OCI-LY1 (cell line): ENCODE measurements at regions not wholly inside any gene's neighbourhood (a gene's known extent, or its start where the extent isn't known, plus 50 kb on each side); places are given as distances from the start of the nearest gene placed in this dataset.
"Not testable (repeated sequence)": the region's sequence is repeated elsewhere in the genome, so short reads cannot be mapped to it uniquely, and the experiment has no call there.

Experiments
- H2AFZ ChIP-seq: fragments of 200-600 bp; sonication (generic), shearing (Covaris generic); 2 replicates; pipeline ENCODE4 v1.6.0; 2014; ENCODE audit warnings: antibody characterized with exemption, mild to moderate bottlenecking, low read length
- H3F3A ChIP-seq: fragments of 200-600 bp; sonication (generic), shearing (Covaris generic); 2 replicates; pipeline ENCODE4 v1.6.0; 2014; ENCODE audit warnings: mild to moderate bottlenecking, antibody characterized with exemption, low read length, moderate library complexity; ENCODE audit not compliant: insufficient read depth
- H3K27ac ChIP-seq: fragments of 200-600 bp; sonication (generic); 2 replicates; pipeline ENCODE4 v1.5.1; 2014; ENCODE audit warnings: low read length, mixed run types, mild to moderate bottlenecking, low read depth; ENCODE audit not compliant: poor library complexity, severe bottlenecking
- H3K27me3 ChIP-seq: fragments of 200-600 bp; sonication (generic); 2 replicates; pipeline ENCODE4 v1.6.0; 2014; ENCODE audit warnings: antibody characterized with exemption, mild to moderate bottlenecking, low read length, moderate library complexity; ENCODE audit not compliant: insufficient read depth
- H3K36me3 ChIP-seq: fragments of 200-600 bp; sonication (generic); 2 replicates; pipeline ENCODE4 v1.6.1; 2014; ENCODE audit warnings: mild to moderate bottlenecking, antibody characterized with exemption, low read length, moderate library complexity, mixed read lengths; ENCODE audit not compliant: insufficient read depth
- H3K4me1 ChIP-seq: fragments of 200-600 bp; sonication (generic); 2 replicates; pipeline ENCODE4 v1.5.1; 2014; ENCODE audit warnings: mild to moderate bottlenecking, low read length, moderate library complexity; ENCODE audit not compliant: insufficient read depth, severe bottlenecking
- H3K4me2 ChIP-seq: fragments of 200-600 bp; sonication (generic), shearing (Covaris generic); 2 replicates; pipeline ENCODE4 v1.6.1; 2014; ENCODE audit warnings: low read length
- H3K4me3 ChIP-seq: fragments of 200-600 bp; sonication (generic); 2 replicates; pipeline ENCODE4 v1.5.1; 2014; ENCODE audit warnings: low read length, low read depth, mild to moderate bottlenecking, mixed read lengths; ENCODE audit not compliant: poor library complexity, severe bottlenecking
- H3K79me2 ChIP-seq: fragments of 200-600 bp; shearing (Covaris generic); 2 replicates; pipeline ENCODE4 v1.6.1; 2016; ENCODE audit warnings: mixed run types, low read length, mixed read lengths; ENCODE audit not compliant: insufficient read depth
- H3K9ac ChIP-seq: fragments of 200-600 bp; sonication (generic), shearing (Covaris generic); 2 replicates; pipeline ENCODE4 v1.6.1; 2014; ENCODE audit warnings: mild to moderate bottlenecking, low read length, mixed read lengths
- H3K9me2 ChIP-seq: fragments of 200-600 bp; sonication (generic), shearing (Covaris generic); 2 replicates; pipeline ENCODE4 v1.6.1; 2014; ENCODE audit warnings: low read depth, mild to moderate bottlenecking, low read length, mixed read lengths
- H3K9me3 ChIP-seq: fragments of 200-600 bp; shearing (Covaris generic); 2 replicates; pipeline ENCODE4 v1.6.1; 2014; ENCODE audit warnings: low read length, mixed read lengths
- H4K20me1 ChIP-seq: fragments of 200-600 bp; sonication (generic), shearing (Covaris generic); 2 replicates; pipeline ENCODE4 v1.6.0; 2016; ENCODE audit warnings: mild to moderate bottlenecking, low read length; ENCODE audit not compliant: insufficient read depth
- EZH2 ChIP-seq: fragments of 200-600 bp; sonication (generic), shearing (Covaris generic); IDR thresholded peaks from 2 replicates; pipeline ENCODE4 v1.8.0; 2017; ENCODE audit warnings: borderline replicate concordance, mixed run types, mild to moderate bottlenecking, antibody characterized with exemption, low read length, moderate library complexity, mixed read lengths
- TF ChIP-seq, protein P1 (sequence below): fragments of 200-600 bp; sonication (generic), shearing (Covaris generic); IDR thresholded peaks from 2 replicates; pipeline ENCODE4 v1.5.1; 2017; ENCODE audit warnings: mild to moderate bottlenecking, antibody characterized with exemption, low read length, moderate library complexity, mixed read lengths

DNA sequence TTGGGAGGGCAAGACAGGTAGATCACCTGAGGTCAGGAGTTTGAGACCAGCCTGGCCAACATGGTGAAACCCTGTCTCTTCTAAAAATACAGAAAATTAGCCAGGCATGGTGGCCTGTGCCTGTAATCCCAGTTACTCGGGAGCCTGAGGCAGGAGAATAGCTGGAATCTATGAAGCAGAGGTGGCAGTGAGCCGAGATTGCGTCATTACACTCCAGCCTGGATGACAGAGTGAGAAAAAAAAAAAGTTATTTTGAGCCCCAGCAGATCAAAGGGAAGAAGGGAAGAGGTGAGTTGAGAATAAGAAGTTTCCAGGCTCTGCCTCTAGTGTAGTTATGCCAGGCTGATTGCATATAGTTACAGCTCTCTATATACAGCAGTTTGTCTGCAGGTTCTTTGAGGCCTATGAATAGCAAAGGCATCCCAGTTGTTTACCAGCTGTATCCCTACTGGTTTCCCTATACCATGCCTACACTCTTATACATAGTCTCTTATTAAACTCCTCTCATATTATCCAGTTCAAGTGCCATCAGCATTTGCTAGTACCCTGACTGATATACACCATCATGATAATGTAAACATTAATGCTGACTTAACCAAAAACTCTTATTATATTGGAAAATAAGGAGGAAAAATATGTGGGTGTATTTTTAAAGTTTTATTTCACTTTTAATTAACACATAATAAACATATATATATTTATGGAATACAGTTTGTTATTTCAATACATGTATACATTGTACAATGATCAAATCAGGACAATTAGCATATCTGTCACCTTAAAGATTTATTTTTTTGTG lies 823.6 kb upstream of the ADGRB3 start:
- H3K4me1 ChIP-seq: no peaks in the 10 kb centered on the region
- H2AFZ ChIP-seq: no peak overlapping the region
- H3K9ac ChIP-seq: no peak overlapping the region

DNA sequence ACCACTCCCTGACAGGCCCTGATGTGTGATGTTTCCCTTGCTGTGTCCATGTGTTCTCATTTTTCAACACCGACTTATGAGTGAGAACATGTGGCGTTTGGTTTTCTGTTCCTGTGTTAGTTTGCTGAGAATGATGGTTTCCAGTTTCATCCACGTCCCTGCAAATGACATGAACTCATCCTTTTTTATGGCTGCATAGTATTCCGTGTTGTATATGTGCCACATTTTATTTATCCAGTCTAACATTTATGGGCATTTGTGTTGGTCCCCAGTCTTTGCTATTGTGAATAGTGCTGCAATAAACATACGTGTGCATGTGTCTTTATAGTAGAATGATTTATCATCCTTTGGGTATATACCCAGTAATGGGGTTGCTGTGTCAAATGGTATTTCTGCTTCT lies 830.3 kb upstream of the ADGRB3 start:
- H2AFZ ChIP-seq, H3F3A ChIP-seq, H3K4me2 ChIP-seq, H3K4me3 ChIP-seq, H3K9me3 ChIP-seq, H3K9ac ChIP-seq, H3K79me2 ChIP-seq, H3K9me2 ChIP-seq, H3K27ac ChIP-seq, H3K36me3 ChIP-seq, H4K20me1 ChIP-seq, H3K4me1 ChIP-seq, H3K27me3 ChIP-seq: not testable (repeated sequence)

More for the DNA sequence above, 823.6 kb upstream of the ADGRB3 start:
- H3K27me3 ChIP-seq: no peaks in the 10 kb centered on the region
- no peaks in the 10 kb centered on the region for H3K36me3 ChIP-seq
- no peak for TF ChIP-seq EZH2
- TF ChIP-seq, protein P1, sequence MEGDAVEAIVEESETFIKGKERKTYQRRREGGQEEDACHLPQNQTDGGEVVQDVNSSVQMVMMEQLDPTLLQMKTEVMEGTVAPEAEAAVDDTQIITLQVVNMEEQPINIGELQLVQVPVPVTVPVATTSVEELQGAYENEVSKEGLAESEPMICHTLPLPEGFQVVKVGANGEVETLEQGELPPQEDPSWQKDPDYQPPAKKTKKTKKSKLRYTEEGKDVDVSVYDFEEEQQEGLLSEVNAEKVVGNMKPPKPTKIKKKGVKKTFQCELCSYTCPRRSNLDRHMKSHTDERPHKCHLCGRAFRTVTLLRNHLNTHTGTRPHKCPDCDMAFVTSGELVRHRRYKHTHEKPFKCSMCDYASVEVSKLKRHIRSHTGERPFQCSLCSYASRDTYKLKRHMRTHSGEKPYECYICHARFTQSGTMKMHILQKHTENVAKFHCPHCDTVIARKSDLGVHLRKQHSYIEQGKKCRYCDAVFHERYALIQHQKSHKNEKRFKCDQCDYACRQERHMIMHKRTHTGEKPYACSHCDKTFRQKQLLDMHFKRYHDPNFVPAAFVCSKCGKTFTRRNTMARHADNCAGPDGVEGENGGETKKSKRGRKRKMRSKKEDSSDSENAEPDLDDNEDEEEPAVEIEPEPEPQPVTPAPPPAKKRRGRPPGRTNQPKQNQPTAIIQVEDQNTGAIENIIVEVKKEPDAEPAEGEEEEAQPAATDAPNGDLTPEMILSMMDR: no peak
- H3F3A ChIP-seq: no peaks in the 10 kb centered on the region
- peaks cover 9% of the 10 kb centered on the region for H3K9me3 ChIP-seq
- no peaks in the 10 kb centered on the region for H3K79me2 ChIP-seq
- no peak overlapping the region for H3K27ac ChIP-seq
- H3K4me3 ChIP-seq: no peak overlapping the region
- no peaks in the 10 kb centered on the region for H4K20me1 ChIP-seq
- H3K4me2 ChIP-seq: no peak overlapping the region
- H3K9me2 ChIP-seq: no peaks in the 10 kb centered on the region

DNA sequence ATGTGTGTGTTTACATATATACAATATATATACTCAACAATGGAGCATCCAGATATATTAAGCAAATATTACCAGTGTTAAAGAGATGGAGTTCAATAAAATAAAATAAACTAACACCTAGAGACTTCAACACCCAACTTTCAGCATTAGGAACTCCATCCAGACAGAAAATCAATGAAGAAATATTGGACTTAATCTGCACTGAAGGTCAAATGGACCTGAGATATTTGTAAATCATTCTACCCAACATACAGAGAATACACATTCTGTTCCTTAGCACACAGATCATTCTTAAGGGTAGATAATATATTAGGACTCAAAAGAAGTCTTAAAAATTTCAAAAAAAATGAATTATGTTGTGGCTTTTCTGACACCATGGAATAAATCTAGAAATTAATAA lies 832.3 kb upstream of the ADGRB3 start:
- no peaks in the 10 kb centered on the region for H3K9me3 ChIP-seq
- no peaks in the 10 kb centered on the region for H3K4me1 ChIP-seq
- no peak overlapping the region for H2AFZ ChIP-seq
- H3K27me3 ChIP-seq: no peaks in the 10 kb centered on the region
- H3K9ac ChIP-seq: no peak overlapping the region
- H3K4me2 ChIP-seq: no peak overlapping the region
- no peaks in the 10 kb centered on the region for H3K36me3 ChIP-seq
- H3K4me3 ChIP-seq: no peak overlapping the region
- H4K20me1 ChIP-seq: no peaks in the 10 kb centered on the region
- TF ChIP-seq EZH2: no peak
- TF ChIP-seq, protein P1: no peak
- H3K79me2 ChIP-seq: no peaks in the 10 kb centered on the region
- H3K27ac ChIP-seq: no peak overlapping the region
- no peaks in the 10 kb centered on the region for H3F3A ChIP-seq
- no peaks in the 10 kb centered on the region for H3K9me2 ChIP-seq

DNA sequence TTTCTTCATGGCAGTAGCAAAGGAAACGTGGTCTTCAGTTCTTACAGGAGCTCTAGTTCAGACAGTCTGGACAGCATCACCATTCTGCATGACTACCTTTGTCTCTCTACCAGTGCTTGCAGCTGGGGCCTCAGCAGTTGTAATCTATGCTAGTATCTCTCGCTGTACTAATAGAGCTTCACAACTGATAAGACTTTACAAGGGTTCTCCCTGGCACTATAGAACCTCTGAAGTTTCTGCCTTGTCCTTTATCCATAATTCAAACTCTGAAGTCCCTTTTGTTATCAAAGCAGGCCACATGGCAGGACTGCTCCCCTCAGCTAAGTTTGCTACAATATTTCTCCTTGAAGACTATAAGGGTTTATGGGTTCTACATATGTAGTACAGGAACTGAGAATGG lies 842.1 kb upstream of the ADGRB3 start:
- no peaks in the 10 kb centered on the region for H4K20me1 ChIP-seq
- H3K9me3 ChIP-seq: no peaks in the 10 kb centered on the region
- H3K4me3 ChIP-seq: no peak overlapping the region
- H3K36me3 ChIP-seq: no peaks in the 10 kb centered on the region
- no peak overlapping the region for H3K4me2 ChIP-seq
- TF ChIP-seq EZH2: no peak
- TF ChIP-seq, protein P1: no peak
- no peak overlapping the region for H3K27ac ChIP-seq
- no peak overlapping the region; the same call in 1 of the 2 replicates for H2AFZ ChIP-seq
- no peak overlapping the region for H3K9ac ChIP-seq
- H3F3A ChIP-seq: no peaks in the 10 kb centered on the region
- no peaks in the 10 kb centered on the region for H3K27me3 ChIP-seq
- H3K79me2 ChIP-seq: no peaks in the 10 kb centered on the region
- H3K9me2 ChIP-seq: no peaks in the 10 kb centered on the region
- no peaks in the 10 kb centered on the region for H3K4me1 ChIP-seq
